ENCODE measurements at regions not wholly inside any gene's neighbourhood (a gene's known extent, or its start where the extent isn't known, plus 50 kb on each side); places are given as distances from the start of the nearest gene placed in this dataset.

GRCh38 chr3:182212479-182213076, 500.9 kb downstream of the SOX2 start:
- Histone ChIP-seq H3K9ac (ENCODE audit: low read length) (no peak overlapping the region), H3F3A (ENCODE audit: insufficient read depth, low read length) (no peaks in the 10 kb centered on the region), H3K9me3 (ENCODE audit: low read length) (no peaks in the 10 kb centered on the region), H3K79me2 (ENCODE audit: insufficient read depth, low read length) (no peaks in the 10 kb centered on the region), H3K27me3 (ENCODE audit: insufficient read depth, low read length) (no peaks in the 10 kb centered on the region), H3K4me1 (ENCODE audit: insufficient read depth, low read length, severe bottlenecking) (no peaks in the 10 kb centered on the region), H2AFZ (ENCODE audit: low read length) (no peak overlapping the region), H3K9me2 (ENCODE audit: low read depth, low read length) (no peaks in the 10 kb centered on the region), H3K4me3 (ENCODE audit: low read depth, low read length, poor library complexity, severe bottlenecking) (no peak overlapping the region), H3K4me2 (ENCODE audit: low read length) (no peak overlapping the region), H4K20me1 (ENCODE audit: insufficient read depth, low read length) (no peaks in the 10 kb centered on the region; the same call in 1 of the 2 replicates), H3K36me3 (ENCODE audit: insufficient read depth, low read length) (no peaks in the 10 kb centered on the region), H3K27ac (ENCODE audit: low read depth, low read length, poor library complexity, severe bottlenecking) (no peak overlapping the region)
- no peak for TF ChIP-seq EZH2 (IDR thresholded peaks at IDR 0.05; ENCODE audit: borderline replicate concordance, low read length)
- TF ChIP-seq CTCF (IDR thresholded peaks at IDR 0.05; ENCODE audit: low read length), result no peak

- TF ChIP-seq EZH2 (IDR thresholded peaks at IDR 0.05; ENCODE audit: borderline replicate concordance, low read length), result no peak
These were observed 502.7 kb downstream of the SOX2 start for GRCh38 chr3:182214416-182214815.

GRCh38 chr3:182215881-182216280, 504.2 kb downstream of the SOX2 start:
- Histone ChIP-seq H3K4me3 (ENCODE audit: low read depth, low read length, poor library complexity, severe bottlenecking) (no peak overlapping the region), H3K9me3 (ENCODE audit: low read length) (no peaks in the 10 kb centered on the region), H3K79me2 (ENCODE audit: insufficient read depth, low read length) (no peaks in the 10 kb centered on the region), H3F3A (ENCODE audit: insufficient read depth, low read length) (no peaks in the 10 kb centered on the region), H2AFZ (ENCODE audit: low read length) (no peak overlapping the region), H3K27ac (ENCODE audit: low read depth, low read length, poor library complexity, severe bottlenecking) (no peak overlapping the region), H3K4me2 (ENCODE audit: low read length) (no peak overlapping the region), H3K4me1 (ENCODE audit: insufficient read depth, low read length, severe bottlenecking) (no peaks in the 10 kb centered on the region), H3K27me3 (ENCODE audit: insufficient read depth, low read length) (no peaks in the 10 kb centered on the region; the same call in 1 of the 2 replicates), H3K36me3 (ENCODE audit: insufficient read depth, low read length) (no peaks in the 10 kb centered on the region), H3K9ac (ENCODE audit: low read length) (no peak overlapping the region), H3K9me2 (ENCODE audit: low read depth, low read length) (no peaks in the 10 kb centered on the region), H4K20me1 (ENCODE audit: insufficient read depth, low read length) (no peaks in the 10 kb centered on the region; the same call in 1 of the 2 replicates)
- no peak for TF ChIP-seq CTCF (IDR thresholded peaks at IDR 0.05; ENCODE audit: low read length)
- TF ChIP-seq EZH2 (IDR thresholded peaks at IDR 0.05; ENCODE audit: borderline replicate concordance, low read length), result no peak

More at GRCh38 chr3:182214416-182214815, 502.7 kb downstream of the SOX2 start:
- no peaks in the 10 kb centered on the region for H3K9me3 ChIP-seq (ENCODE audit: low read length)
- H3K9ac ChIP-seq (ENCODE audit: low read length), result no peak overlapping the region
- H3K4me3 ChIP-seq (ENCODE audit: low read depth, low read length, poor library complexity, severe bottlenecking), result no peak overlapping the region
- H3K79me2 ChIP-seq (ENCODE audit: insufficient read depth, low read length), result no peaks in the 10 kb centered on the region
- H3K4me1 ChIP-seq (ENCODE audit: insufficient read depth, low read length, severe bottlenecking), result no peaks in the 10 kb centered on the region
- H3K36me3 ChIP-seq (ENCODE audit: insufficient read depth, low read length), result no peaks in the 10 kb centered on the region
- H4K20me1 ChIP-seq (ENCODE audit: insufficient read depth, low read length), result no peaks in the 10 kb centered on the region; the same call in 1 of the 2 replicates
- H2AFZ ChIP-seq (ENCODE audit: low read length), result no peak overlapping the region
- H3K27ac ChIP-seq (ENCODE audit: low read depth, low read length, poor library complexity, severe bottlenecking), result no peak overlapping the region
- no peaks in the 10 kb centered on the region for H3F3A ChIP-seq (ENCODE audit: insufficient read depth, low read length)
- no peak overlapping the region for H3K4me2 ChIP-seq (ENCODE audit: low read length)
- no peaks in the 10 kb centered on the region for H3K27me3 ChIP-seq (ENCODE audit: insufficient read depth, low read length)
- H3K9me2 ChIP-seq (ENCODE audit: low read depth, low read length), result no peaks in the 10 kb centered on the region

Data from OCI-LY1 (cell line).